GM18519 (cell line): ENCODE measurements at regions not wholly inside any gene's neighbourhood (a gene's known extent, or its start where the extent isn't known, plus 50 kb on each side); places are given as distances from the start of the nearest gene placed in this dataset.

Source experiments
- ATAC-seq: cut with Tn5 transposase; IDR thresholded peaks from one replicate; pipeline ENCODE4 v1.9.1; 2021; ENCODE audit warnings: mild to moderate bottlenecking, moderate library complexity; ENCODE audit not compliant: unreplicated experiment, low FRiP score

GRCh38 chr5:152337484-152337883, 67.6 kb downstream of the NMUR2 start:
- no peak for ATAC-seq

- ATAC-seq, result no peak
These were observed 69.6 kb downstream of the NMUR2 start for GRCh38 chr5:152335461-152335860.

GRCh38 chr5:152332716-152333460, 72.2 kb downstream of the NMUR2 start:
- ATAC-seq, result no peak

- no peak for ATAC-seq
These were observed 73.4 kb downstream of the NMUR2 start for GRCh38 chr5:152331718-152332117.

GRCh38 chr5:152331006-152331405, 74.1 kb downstream of the NMUR2 start:
- ATAC-seq, result no peak

- no peak for ATAC-seq
These were observed 75.3 kb downstream of the NMUR2 start for GRCh38 chr5:152329761-152330283.

- no peak for ATAC-seq
These were observed 75.9 kb downstream of the NMUR2 start for GRCh38 chr5:152329207-152329606.

GRCh38 chr5:152315942-152316341, 89.1 kb downstream of the NMUR2 start:
- no peak for ATAC-seq

- no peak for ATAC-seq
These were observed 90.8 kb downstream of the NMUR2 start for GRCh38 chr5:152314196-152314829.

- no peak for ATAC-seq
These were observed 95.1 kb downstream of the NMUR2 start for GRCh38 chr5:152309926-152310450.

- no peak for ATAC-seq
These were observed 98.7 kb downstream of the NMUR2 start for GRCh38 chr5:152306386-152306785.

- ATAC-seq, result no peak
These were observed 99.6 kb downstream of the NMUR2 start for GRCh38 chr5:152305525-152305924.

- no peak for ATAC-seq
These were observed 101.2 kb downstream of the NMUR2 start for GRCh38 chr5:152303841-152304240.

GRCh38 chr5:152297866-152298265, 107.2 kb downstream of the NMUR2 start:
- ATAC-seq, result no peak

- no peak for ATAC-seq
These were observed 111.9 kb downstream of the NMUR2 start for GRCh38 chr5:152293189-152293588.

- ATAC-seq, result no peak
These were observed 114.9 kb downstream of the NMUR2 start for GRCh38 chr5:152290181-152290580.

- ATAC-seq, result no peak
These were observed 116.0 kb downstream of the NMUR2 start for GRCh38 chr5:152288917-152289595.

- ATAC-seq, result no peak
These were observed 116.6 kb downstream of the NMUR2 start for GRCh38 chr5:152288499-152288898.

GRCh38 chr5:152285764-152286163, 119.3 kb downstream of the NMUR2 start:
- ATAC-seq, result no peak

GRCh38 chr5:152282331-152282730, 122.7 kb downstream of the NMUR2 start:
- ATAC-seq, result no peak

GRCh38 chr5:152277936-152278335, 127.1 kb downstream of the NMUR2 start:
- ATAC-seq, result no peak
